GM12878 (cell line): ENCODE measurements at regions not wholly inside any gene's neighbourhood (a gene's known extent, or its start where the extent isn't known, plus 50 kb on each side); places are given as distances from the start of the nearest gene placed in this dataset.

Source experiments
- ATAC-seq: fragments of 200-7000 bp; cut with Tn5 transposase; 3 replicates; pipeline ENCODE4 v1.9.1; 2020; ENCODE audit warnings: mild to moderate bottlenecking, moderate library complexity
- BruUV-seq: library from RNA; stranded (reverse); fragments of 400-500 nt; replicated peaks from 2 replicates; lab custom pipeline; 2021; lab: Mats Ljungman, UMichigan
- CTCF ChIA-PET: fragments of 300-600 bp; sonication (Branson Sonifier 250); formaldehyde crosslinking; extraction: SDS; loops from one replicate; lab custom pipeline; 2021; ENCODE audit warnings: inconsistent platforms; lab: Yijun Ruan, JAX
- POLR2A ChIA-PET: fragments of 350-600 bp; formaldehyde crosslinking; extraction: SDS; loops from one replicate; lab custom pipeline; 2021; ENCODE audit warnings: inconsistent platforms; lab: Charles Lee
- RAD21 ChIA-PET: fragments of 300-600 bp; sonication (Branson Sonifier 250); formaldehyde crosslinking; loops from one replicate; lab custom pipeline; 2023; ENCODE audit warnings: antibody characterized with exemption; ENCODE audit not compliant: unreplicated experiment; lab: Charles Lee
- SMC1A ChIA-PET: fragments of 300-600 bp; sonication (Branson Sonifier 250); formaldehyde crosslinking; loops from one replicate; lab custom pipeline; 2023; ENCODE audit not compliant: unreplicated experiment, uncharacterized antibody; lab: Charles Lee
- DNase-seq: peaks from one replicate; pipeline ENCODE4 v3.0.0-alpha.2; 2011; ENCODE audit warnings: low read depth, low spot score
- FAIRE-seq: peaks from 3 replicates; lab custom pipeline; 2011; peaks lifted over from hg19 to GRCh38; lab: Jason Lieb, UNC
- H2AFZ ChIP-seq: 2 replicates; pipeline ENCODE4 v1.6.0; 2011; ENCODE audit warnings: low read depth, low read length, control low read depth; ENCODE audit not compliant: control insufficient read depth
- H3K27ac ChIP-seq: 2 replicates; pipeline ENCODE4 v1.5.1; 2011; ENCODE audit warnings: control low read depth; ENCODE audit not compliant: control insufficient read depth, insufficient read depth
- H3K27me3 ChIP-seq, 2 experiments: replicated peaks in 1 of 2; 2 replicates each; pipeline versions ENCODE4 v1.6.0 to v1.6.1; 2011; ENCODE audit warnings: low read length in 1 of 2; ENCODE audit not compliant: control insufficient read depth in 2 of 2, insufficient read depth in 2 of 2
- H3K36me3 ChIP-seq, 2 experiments: 2 replicates each; pipeline ENCODE4 v1.5.1; 2011; ENCODE audit warnings: low read length in 1 of 2; ENCODE audit not compliant: control insufficient read depth in 2 of 2, insufficient read depth in 2 of 2
- H3K4me1 ChIP-seq: 2 replicates; pipeline ENCODE4 v1.6.1; 2011; ENCODE audit warnings: mild to moderate bottlenecking, low read length, moderate library complexity, mixed read lengths; ENCODE audit not compliant: control insufficient read depth, insufficient read depth
- H3K4me2 ChIP-seq: 2 replicates; pipeline ENCODE4 v1.6.0; 2011; ENCODE audit warnings: control low read depth; ENCODE audit not compliant: control insufficient read depth, insufficient read depth
- H3K4me3 ChIP-seq: fragments of 200-600 bp; sonication (generic); 2 replicates; pipeline ENCODE4 v1.5.1; 2016
- H3K79me2 ChIP-seq: 2 replicates; pipeline ENCODE4 v1.6.0; 2011; ENCODE audit warnings: low read length; ENCODE audit not compliant: control insufficient read depth, insufficient read depth
- H3K9ac ChIP-seq: 2 replicates; pipeline ENCODE4 v1.8.0; 2011; ENCODE audit warnings: low read length, control low read depth, mixed read lengths; ENCODE audit not compliant: control insufficient read depth, insufficient read depth
- H3K9me3 ChIP-seq: replicated peaks from 3 replicates; pipeline ENCODE4 v1.5.1; 2011; ENCODE audit warnings: mild to moderate bottlenecking, low read length; ENCODE audit not compliant: control insufficient read depth, insufficient read depth
- H4K20me1 ChIP-seq: 2 replicates; pipeline ENCODE4 v1.6.0; 2011; ENCODE audit not compliant: control insufficient read depth, insufficient read depth
- BACH1 ChIP-seq: fragments of 450-650 bp; IDR thresholded peaks from 2 replicates; pipeline ENCODE4 v1.6.1; 2017; ENCODE audit warnings: mild to moderate bottlenecking, borderline replicate concordance
- JUND ChIP-seq: IDR thresholded peaks from 2 replicates; pipeline ENCODE4 v1.6.1; 2012; ENCODE audit warnings: low read depth, mild to moderate bottlenecking, low read length, improper control_type of control experiment, moderate library complexity
- KDM1A ChIP-seq: fragments of 200-600 bp; sonication (generic); IDR thresholded peaks from 2 replicates; pipeline ENCODE4 v1.6.1; 2016; ENCODE audit warnings: borderline replicate concordance
- MEF2A ChIP-seq: IDR thresholded peaks from 2 replicates; pipeline ENCODE4 v1.6.1; 2011; ENCODE audit warnings: low read depth, mild to moderate bottlenecking, low read length, moderate library complexity; ENCODE audit not compliant: insufficient read depth
- MTA3 ChIP-seq: IDR thresholded peaks from 2 replicates; pipeline ENCODE4 v1.6.1; 2012; ENCODE audit warnings: low read length, inconsistent platforms, borderline replicate concordance
- MYC ChIP-seq: IDR thresholded peaks from 2 replicates; pipeline ENCODE4 v1.6.1; 2011; ENCODE audit warnings: mild to moderate bottlenecking, low read length, moderate library complexity, inconsistent platforms; ENCODE audit not compliant: insufficient read depth, insufficient replicate concordance, insufficient read length, severe bottlenecking
- POLR2A ChIP-seq: IDR thresholded peaks from 2 replicates; pipeline ENCODE4 v1.6.1; 2011; ENCODE audit warnings: low read depth, mild to moderate bottlenecking, low read length
- SMARCA5 ChIP-seq: fragments of 450-650 bp; IDR thresholded peaks from 2 replicates; pipeline ENCODE4 v1.6.1; 2017; ENCODE audit warnings: mild to moderate bottlenecking
- SPI1 ChIP-seq: IDR thresholded peaks from 2 replicates; pipeline ENCODE4 v1.6.1; 2011; ENCODE audit warnings: low read depth, mild to moderate bottlenecking, low read length, moderate library complexity, borderline replicate concordance; ENCODE audit not compliant: insufficient read depth
- SREBF2 ChIP-seq: IDR thresholded peaks from 2 replicates; pipeline ENCODE4 v1.6.1; 2012; ENCODE audit warnings: mild to moderate bottlenecking, low read length
- ZBED1 ChIP-seq: IDR thresholded peaks from 2 replicates; pipeline ENCODE4 v1.6.1; 2016; ENCODE audit warnings: borderline replicate concordance
- ZNF24 ChIP-seq: fragments of 450-650 bp; IDR thresholded peaks from 2 replicates; pipeline ENCODE4 v1.6.1; 2017; ENCODE audit warnings: antibody characterized with exemption, mild to moderate bottlenecking
- WGBS: methylation state at CpG from one replicate; pipeline ENCODE4 v1.1.6; 2016; ENCODE audit warnings: low lambda C conversion rate; ENCODE audit not compliant: insufficient replicate concordance, insufficient coverage; ENCODE audit errors: missing lambda C conversion rate; 5-methylcytosine and 5-hydroxymethylcytosine counted together
- in situ Hi-C: fragments of 300-500 bp; cut with MboI; formaldehyde crosslinking; loops from 9 replicates; pipeline ENCODE4 v1.14.3; 2018; ENCODE audit warnings: mixed read lengths
- intact Hi-C: fragments of 100-400 bp; cut with micrococcal nuclease; formaldehyde crosslinking; loops from one replicate; pipeline ENCODE4 v1.14.2; 2022; ENCODE audit not compliant: unreplicated experiment
- TF ChIP-seq, protein P1 (sequence below): fragments of 150-350 bp; IDR thresholded peaks from 2 replicates; pipeline ENCODE4 v1.6.1; 2014; ENCODE audit warnings: mild to moderate bottlenecking, low read depth, low read length

DNA sequence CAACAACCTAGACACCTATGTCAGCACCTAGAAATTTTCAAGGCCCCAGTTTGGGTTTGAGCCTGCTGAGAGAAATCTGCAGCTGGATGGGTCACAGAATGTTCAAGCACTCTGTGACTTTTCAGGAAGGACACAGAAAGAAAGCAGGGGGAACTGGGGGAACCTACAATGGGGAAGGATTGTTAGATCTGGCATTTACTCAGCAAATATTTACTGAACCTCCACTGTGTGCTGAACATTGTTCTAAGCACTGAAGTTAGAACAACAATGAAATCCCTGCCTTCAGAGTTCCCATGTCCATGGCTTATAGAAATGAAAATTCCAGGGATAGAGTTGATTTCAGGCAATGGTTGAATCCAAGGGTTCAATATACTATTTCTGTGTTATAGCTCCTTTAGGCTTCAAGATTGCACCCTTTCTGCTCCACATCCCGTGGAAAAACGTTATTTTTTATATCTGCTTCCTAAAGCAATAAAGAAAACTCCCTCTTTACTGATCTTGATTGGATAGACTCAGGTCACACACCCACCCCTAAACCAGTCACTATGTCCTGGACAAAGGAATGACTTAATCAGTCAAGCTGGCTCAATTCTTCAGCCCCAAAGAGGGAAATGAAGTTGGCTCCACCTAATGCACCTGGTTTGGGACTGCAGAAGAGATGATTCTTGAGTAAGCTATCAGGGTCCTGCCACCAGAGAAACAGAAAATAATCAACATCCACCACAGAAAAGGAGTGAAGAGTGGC, 95.1 kb downstream of the OR5AK2 start:
- CTCF ChIA-PET = no interaction called here
- FAIRE-seq = no peak

More for the DNA sequence above, 95.1 kb downstream of the OR5AK2 start:
- ChIA-PET POLR2A (no interaction called here), RAD21 (no interaction called here), SMC1A (no interaction called here)
- Histone ChIP-seq H3K27ac (no peak overlapping the region), H3K36me3 (no peaks in the 10 kb centered on the region), H3K4me3 (no peak overlapping the region), H3K4me1 (no peaks in the 10 kb centered on the region), H3K9ac (no peak overlapping the region), H2AFZ (no peak overlapping the region), H3K79me2 (no peaks in the 10 kb centered on the region), H3K27me3 (no peaks in the 10 kb centered on the region), H3K4me2 (no peak overlapping the region), H4K20me1 (no peaks in the 10 kb centered on the region), H3K9me3 (no peaks in the 10 kb centered on the region)
- intact Hi-C loops = no loop called here
- WGBS = 3% methylated on average over 2 of the region's 2 CpGs
- ATAC-seq = no peak
- no TSS peak for BruUV-seq
- DNase-seq = no peak
- TF ChIP-seq SMARCA5 = no peak
- no peak for TF ChIP-seq MEF2A
- no peak for TF ChIP-seq JUND
- TF ChIP-seq, protein P1, sequence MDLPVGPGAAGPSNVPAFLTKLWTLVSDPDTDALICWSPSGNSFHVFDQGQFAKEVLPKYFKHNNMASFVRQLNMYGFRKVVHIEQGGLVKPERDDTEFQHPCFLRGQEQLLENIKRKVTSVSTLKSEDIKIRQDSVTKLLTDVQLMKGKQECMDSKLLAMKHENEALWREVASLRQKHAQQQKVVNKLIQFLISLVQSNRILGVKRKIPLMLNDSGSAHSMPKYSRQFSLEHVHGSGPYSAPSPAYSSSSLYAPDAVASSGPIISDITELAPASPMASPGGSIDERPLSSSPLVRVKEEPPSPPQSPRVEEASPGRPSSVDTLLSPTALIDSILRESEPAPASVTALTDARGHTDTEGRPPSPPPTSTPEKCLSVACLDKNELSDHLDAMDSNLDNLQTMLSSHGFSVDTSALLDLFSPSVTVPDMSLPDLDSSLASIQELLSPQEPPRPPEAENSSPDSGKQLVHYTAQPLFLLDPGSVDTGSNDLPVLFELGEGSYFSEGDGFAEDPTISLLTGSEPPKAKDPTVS = no peak
- no peak for TF ChIP-seq KDM1A
- TF ChIP-seq ZNF24 = no peak
- no peak for TF ChIP-seq BACH1
- no peak for TF ChIP-seq MTA3
- TF ChIP-seq POLR2A = no peak
- TF ChIP-seq SREBF2 = no peak
- TF ChIP-seq MYC = no peak
- TF ChIP-seq SPI1 = no peak
- no peak for TF ChIP-seq ZBED1
- in situ Hi-C loops = no loop called here
